OCI-LY7 (cell line): ENCODE measurements at regions not wholly inside any gene's neighbourhood (a gene's known extent, or its start where the extent isn't known, plus 50 kb on each side); places are given as distances from the start of the nearest gene placed in this dataset.

Source experiments
- CTCF ChIP-seq: fragments of 200-600 bp; sonication (generic); conservative IDR thresholded peaks from 2 replicates; pipeline ENCODE4 v1.5.1; 2014; ENCODE audit warnings: mild to moderate bottlenecking, antibody characterized with exemption, low read length, moderate library complexity, mixed read lengths
- EZH2phosphoT487 ChIP-seq: fragments of 200-600 bp; sonication (generic); IDR thresholded peaks from 2 replicates; pipeline ENCODE4 v1.6.1; 2018; ENCODE audit warnings: low read depth, borderline replicate concordance, mild to moderate bottlenecking, mixed run types, antibody characterized with exemption, low read length, moderate library complexity, mixed read lengths

DNA sequence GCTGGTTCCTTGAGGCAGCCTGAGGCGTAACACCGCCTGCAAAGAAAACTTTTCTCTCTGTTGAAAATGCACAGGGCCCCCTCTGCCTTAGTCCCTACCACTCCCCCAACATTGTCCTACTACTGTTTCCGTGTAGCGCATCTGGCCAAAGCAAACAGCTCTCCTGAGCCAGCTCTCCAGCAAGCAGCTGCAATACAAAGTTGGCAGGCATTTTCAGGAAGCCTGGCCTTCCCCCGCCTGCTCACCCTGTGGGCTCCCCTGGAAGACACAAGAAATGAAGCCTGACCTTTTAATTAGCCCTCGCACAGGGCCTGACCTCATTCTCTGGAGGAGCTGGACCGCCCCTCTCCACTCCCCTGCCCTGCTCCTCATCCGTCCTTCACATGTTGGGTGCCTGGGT lies 66.7 kb downstream of the SOX9 start:
- TF ChIP-seq CTCF (no peak), EZH2phosphoT487 (no peak)
